D721Med (cell line): ENCODE measurements at regions not wholly inside any gene's neighbourhood (a gene's known extent, or its start where the extent isn't known, plus 50 kb on each side); places are given as distances from the start of the nearest gene placed in this dataset.

Experiments
- DNase-seq: peaks from one replicate; pipeline ENCODE4 v3.0.0; 2011; ENCODE audit warnings: low spot score; ENCODE audit not compliant: insufficient read length
- FAIRE-seq: peaks from 2 replicates; lab custom pipeline; 2011; peaks lifted over from hg19 to GRCh38; lab: Jason Lieb, UNC
- CTCF ChIP-seq: IDR thresholded peaks from 2 replicates; pipeline ENCODE4 v1.5.1; 2012; ENCODE audit warnings: mild to moderate bottlenecking, control low read depth; ENCODE audit not compliant: insufficient read depth; ENCODE audit errors: missing control alignments

- no peak for FAIRE-seq
- no peak for DNase-seq
- no peak for TF ChIP-seq CTCF
Observed at GRCh38 chr11:115792903-115793302, 288.7 kb upstream of the CADM1 start.

GRCh38 chr11:115787302-115787701, 283.1 kb upstream of the CADM1 start:
- FAIRE-seq, result no peak
- no peak for TF ChIP-seq CTCF

DNA sequence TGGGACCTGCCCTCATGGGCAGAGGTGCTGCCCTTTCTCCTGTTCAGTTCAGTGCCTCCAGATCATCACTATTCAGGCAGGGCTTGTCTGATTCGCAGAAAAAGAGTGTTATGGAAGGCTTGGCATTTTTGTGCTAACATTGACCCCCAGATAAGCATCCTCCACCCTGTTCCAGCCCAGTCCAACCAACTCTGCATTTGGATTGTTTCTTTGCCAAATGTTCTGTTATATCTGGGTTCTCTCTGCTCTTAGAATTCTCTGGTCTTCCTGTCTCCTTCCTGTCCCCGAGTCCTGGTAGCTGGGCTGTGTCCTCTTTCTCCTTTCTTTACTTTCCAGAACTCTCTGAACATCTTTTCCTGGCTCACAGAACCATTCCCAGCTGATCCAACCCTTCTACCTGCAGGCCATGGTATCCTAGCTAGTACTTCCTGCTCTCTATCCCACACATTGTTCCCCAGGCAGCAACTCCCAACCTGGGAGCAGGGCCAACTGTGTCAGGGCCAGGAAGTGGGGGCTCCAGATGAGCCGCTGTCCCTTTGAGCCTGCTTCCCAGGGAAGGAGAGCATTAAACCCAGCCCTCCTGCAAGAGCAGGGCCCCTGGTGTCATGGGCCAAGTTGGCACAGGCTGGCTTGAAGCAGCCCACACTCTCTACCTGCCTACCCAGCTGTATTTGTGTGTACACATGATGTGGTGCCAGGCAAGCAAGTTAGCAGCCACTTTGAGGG, 280.7 kb upstream of the CADM1 start:
- DNase-seq (no peak), FAIRE-seq (no peak)
- no peak for TF ChIP-seq CTCF

More at GRCh38 chr11:115787302-115787701, 283.1 kb upstream of the CADM1 start:
- no peak for DNase-seq

- no peak for FAIRE-seq
- DNase-seq, result no peak
- no peak for TF ChIP-seq CTCF
Observed at GRCh38 chr11:115780646-115781362, 276.6 kb upstream of the CADM1 start.

DNA sequence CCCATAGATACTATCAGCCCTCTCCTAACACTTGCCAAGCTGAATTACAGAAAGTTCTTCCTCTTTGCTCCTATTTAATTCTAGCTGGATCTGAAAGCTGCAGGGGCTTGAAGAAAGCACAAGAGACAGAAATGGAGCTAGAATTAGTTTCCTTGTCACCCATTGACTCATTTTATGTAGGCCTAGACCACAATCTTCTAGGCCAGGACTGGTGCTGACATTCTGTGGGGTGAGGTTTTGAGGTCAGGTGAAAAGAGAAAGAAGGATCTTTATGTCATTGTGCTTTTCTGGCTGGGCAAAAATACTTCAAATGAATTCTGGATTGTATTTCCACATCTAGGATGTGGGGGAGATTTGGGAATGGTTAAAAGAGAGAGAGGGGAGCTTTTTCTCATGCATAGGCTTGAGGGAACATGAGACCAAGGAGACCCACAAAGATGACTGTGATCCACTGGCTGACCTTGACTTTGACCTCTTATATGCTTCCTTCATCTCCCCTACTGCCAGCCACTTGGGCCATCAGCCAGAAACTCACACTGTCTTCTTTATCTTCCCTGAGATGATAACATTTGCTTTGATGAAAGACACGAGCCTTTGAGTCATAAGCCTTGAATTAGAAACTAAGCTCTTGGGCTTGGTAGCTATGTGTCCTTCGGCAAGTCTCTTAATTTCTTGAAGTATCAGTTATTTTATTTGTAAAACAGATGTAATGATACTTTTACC, 274.9 kb upstream of the CADM1 start:
- DNase-seq, result no peak
- no peak for FAIRE-seq
- TF ChIP-seq CTCF, result no peak

- FAIRE-seq, result no peak
Observed at GRCh38 chr11:115776916-115777315, 272.7 kb upstream of the CADM1 start.

More at GRCh38 chr11:115776916-115777315, 272.7 kb upstream of the CADM1 start:
- DNase-seq, result no peak
- no peak for TF ChIP-seq CTCF
